ENCODE measurements at regions not wholly inside any gene's neighbourhood (a gene's known extent, or its start where the extent isn't known, plus 50 kb on each side); places are given as distances from the start of the nearest gene placed in this dataset.

DNA sequence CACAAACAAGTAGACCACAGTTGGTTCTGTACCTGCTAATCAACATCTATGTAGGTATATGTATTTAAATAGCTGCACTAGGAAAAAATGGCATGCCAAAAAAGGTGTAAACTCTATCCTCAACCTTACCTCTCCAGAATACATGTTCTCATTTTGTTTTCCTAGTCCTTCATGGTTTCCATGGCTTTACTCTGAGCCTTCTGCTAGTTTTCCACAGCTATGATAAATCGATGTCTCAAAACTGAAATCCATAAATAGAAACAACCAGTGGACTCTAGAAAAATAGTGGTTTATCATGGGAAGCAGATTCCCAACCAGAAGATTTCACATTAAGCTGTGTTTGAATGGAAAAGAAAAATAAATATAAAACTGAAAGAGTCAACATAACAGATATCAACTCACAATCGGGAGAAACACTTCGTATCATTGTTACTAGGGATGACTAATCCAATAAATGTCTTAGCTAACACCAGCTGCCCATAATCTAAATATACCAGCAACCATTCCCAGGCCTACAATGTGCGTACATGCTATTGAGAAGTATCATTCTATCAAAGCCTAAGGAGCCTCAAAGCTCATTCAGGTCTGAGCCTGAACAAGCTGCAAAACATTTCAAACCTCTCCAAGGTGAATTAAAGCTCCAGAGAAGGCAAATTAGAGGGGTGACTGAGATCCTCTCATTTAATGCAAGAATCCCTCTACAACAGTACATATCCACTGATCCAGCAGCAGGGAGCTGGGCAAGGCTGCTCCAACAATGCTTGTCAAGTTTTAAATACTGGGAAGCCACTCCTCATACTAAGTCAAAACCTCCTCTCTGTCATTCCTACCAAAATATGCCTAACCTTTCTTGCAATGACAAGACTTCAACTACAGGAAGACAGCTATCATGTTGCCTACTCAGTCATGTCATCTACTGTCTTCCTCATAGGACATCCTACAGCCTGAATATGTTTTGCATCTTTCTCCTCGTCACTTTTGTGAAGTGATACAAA, 90.2 kb downstream of the KCTD12 start:
- no peak for DNase-seq

DNA sequence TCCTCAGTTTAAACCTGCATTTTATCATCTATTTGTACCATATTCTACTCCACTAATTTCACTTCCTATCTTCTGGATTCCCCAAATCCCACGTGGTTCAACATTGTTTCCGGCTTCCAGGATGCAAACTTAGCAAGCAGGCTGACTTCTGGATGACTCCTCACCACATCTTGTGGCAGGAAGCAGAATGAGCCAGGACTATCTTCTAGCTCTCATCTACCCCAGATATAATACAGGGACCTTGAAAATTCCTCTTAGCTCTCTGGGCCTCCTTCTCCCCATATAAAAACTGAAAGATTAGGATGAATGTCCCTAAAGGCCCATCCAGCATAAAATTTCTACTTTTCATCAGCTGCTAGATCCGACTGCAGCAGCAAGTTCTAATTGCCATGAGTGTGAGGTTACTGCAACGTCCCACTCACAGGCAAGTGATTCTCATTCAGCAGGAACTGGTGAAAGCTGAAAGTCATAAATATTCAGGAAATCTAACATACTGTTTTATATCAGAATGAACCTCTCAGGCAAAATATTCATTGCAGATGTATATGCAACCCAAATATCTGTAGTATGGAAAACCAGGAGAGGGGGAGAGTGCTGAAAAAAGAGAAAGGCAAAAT, 93.4 kb downstream of the KCTD12 start:
- no peak for DNase-seq

- no peak for DNase-seq
Measured at GRCh38 chr13:76790980-76791819, 95.0 kb downstream of the KCTD12 start.

GRCh38 chr13:76790526-76790925, 95.7 kb downstream of the KCTD12 start:
- DNase-seq = no peak

GRCh38 chr13:76783798-76784197, 102.4 kb downstream of the KCTD12 start:
- DNase-seq = no peak

GRCh38 chr13:76778853-76779252, 107.4 kb downstream of the KCTD12 start:
- no peak for DNase-seq

- no peak for DNase-seq
Measured at GRCh38 chr13:76777096-76777495, 109.1 kb downstream of the KCTD12 start.

DNA sequence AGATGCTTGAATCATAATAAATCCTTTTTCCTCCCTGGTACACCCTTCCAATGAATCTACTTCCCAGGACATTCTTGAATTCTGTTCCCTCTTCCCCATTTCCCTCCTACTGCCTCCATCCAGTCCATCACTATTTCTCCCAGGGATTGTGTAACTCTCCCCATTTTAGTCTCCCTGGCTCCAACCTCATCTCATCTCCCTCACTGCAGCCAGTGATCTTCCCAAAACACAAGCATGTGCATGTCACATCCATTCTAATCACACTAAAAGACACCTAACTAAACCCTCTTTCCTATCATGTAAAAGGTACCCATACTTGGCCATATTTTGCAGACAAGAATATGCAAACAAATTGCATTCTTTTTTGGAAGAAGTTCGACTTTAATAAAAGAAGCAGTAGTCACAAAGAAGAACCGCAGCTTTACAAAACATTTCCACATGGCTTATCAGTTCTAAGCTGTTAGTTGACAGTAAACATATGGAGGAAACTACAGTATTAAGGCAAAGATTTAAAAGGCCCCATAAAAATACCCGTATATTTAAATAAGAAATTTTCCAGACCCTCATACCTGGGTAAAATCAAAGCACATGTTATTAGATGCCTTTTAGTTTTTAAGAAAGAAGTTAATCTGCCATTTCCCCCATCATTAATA, 111.0 kb downstream of the KCTD12 start:
- DNase-seq = no peak

DNA sequence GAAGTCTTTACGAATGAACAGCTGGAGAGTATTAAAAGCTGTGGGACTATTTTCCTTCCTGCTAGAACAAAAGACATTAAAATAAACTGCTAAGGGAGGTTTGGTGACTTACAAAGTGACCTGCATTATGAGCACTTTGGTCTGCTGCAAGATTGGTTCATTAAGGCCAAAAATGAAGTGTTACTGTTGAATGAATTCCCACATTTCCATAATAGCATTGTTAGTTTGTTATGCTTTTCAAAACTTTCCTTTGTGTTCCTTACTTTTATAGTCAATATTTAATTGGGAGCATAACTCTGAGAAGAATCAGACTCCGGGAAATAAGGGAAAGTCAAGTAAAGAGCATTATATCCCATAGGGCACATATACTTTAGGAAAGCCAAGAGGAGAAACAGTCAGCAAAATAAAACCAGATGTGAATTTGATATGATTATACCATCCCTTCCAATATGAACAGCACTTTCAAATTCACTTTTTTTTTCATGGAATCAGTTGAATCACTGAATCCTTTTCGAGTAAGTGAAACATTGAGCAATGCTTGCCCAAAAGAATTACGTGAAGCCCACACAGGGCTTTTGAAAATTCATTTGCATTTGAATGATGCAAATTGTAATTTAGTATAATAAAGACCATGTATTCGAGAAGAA, 112.6 kb downstream of the KCTD12 start:
- DNase-seq = no peak

- no peak for DNase-seq
Measured at GRCh38 chr13:76772241-76772640, 114.0 kb downstream of the KCTD12 start.

- DNase-seq = no peak
Measured at GRCh38 chr13:76769271-76769791, 116.9 kb downstream of the KCTD12 start.

- no peak for DNase-seq
Measured at GRCh38 chr13:76768384-76768783, 117.8 kb downstream of the KCTD12 start.

- DNase-seq = no peak
Measured at GRCh38 chr13:76764916-76765315, 121.3 kb downstream of the KCTD12 start.

- no peak for DNase-seq
Measured at GRCh38 chr13:76764429-76764828, 121.8 kb downstream of the KCTD12 start.

DNA sequence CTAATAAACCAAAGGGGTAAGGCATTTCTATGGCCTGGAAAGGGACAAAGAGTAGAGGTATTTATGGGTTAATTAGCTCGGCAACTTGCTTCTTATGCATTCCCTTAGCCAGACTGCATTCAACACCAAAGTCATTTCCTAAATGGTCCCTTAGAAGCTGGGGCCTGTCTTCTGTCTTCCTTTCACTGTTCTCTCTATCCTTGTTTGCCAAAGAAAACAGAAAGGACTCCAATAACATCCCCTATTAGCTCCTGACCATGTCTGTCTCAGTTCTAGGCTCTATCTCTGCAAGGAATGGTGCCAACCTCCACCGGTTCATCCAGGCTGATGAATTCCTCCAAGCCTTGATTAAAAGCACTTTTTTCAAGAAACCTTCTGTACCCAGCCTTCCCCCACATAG, 123.5 kb downstream of the KCTD12 start:
- DNase-seq = no peak

- DNase-seq = no peak
Measured at GRCh38 chr13:76759877-76760276, 126.3 kb downstream of the KCTD12 start.

GRCh38 chr13:76758738-76759137, 127.5 kb downstream of the KCTD12 start:
- no peak for DNase-seq

- DNase-seq = no peak
Measured at GRCh38 chr13:76758257-76758656, 127.9 kb downstream of the KCTD12 start.

GRCh38 chr13:76756451-76756850, 129.8 kb downstream of the KCTD12 start:
- DNase-seq = no peak

DNA sequence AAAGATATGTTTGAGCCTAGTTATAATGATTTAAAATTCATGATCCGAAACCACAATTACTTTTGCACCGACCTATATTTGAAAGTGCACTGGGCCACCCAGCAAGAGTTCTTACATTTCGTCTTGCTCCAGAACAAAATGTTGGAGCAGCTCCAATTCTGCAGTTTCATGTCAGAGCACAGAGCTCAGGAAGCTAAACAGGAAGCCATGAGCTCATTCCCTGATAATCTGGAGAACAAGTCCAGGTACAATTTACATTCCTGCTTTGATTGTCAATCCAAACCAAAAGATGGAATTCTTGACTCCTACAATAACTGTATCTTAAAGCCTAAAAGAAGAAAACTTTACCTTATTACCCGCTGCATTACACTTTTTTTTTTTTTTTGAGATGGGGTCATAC, 131.8 kb downstream of the KCTD12 start:
- DNase-seq = no peak

DNA sequence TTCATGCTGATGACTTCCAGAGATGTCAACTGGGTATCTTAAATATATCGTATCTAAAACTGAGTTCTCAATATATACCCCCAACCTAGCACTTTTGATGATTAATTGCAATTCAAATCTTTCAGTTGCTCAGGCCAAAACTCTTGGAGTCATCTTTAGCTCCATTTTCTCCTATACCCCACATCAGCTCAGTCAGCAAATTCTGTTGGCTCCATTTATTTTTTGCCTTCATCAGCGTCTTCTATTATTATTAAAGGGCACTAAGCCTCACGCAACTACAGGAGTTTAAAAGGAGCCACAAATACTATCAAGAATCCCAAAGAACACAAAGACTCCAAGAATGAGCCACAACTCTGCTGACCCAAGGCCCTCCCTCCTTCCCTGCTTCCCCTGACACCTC, 134.9 kb downstream of the KCTD12 start:
- DNase-seq = no peak

- DNase-seq = no peak
Measured at GRCh38 chr13:76750126-76750525, 136.1 kb downstream of the KCTD12 start.
